GM21515 (cell line): ENCODE measurements at regions not wholly inside any gene's neighbourhood (a gene's known extent, or its start where the extent isn't known, plus 50 kb on each side); places are given as distances from the start of the nearest gene placed in this dataset.
"Not testable (repeated sequence)": the region's sequence is repeated elsewhere in the genome, so short reads cannot be mapped to it uniquely, and the experiment has no call there.

ENCODE experiments used
- ATAC-seq: cut with Tn5 transposase; IDR thresholded peaks from one replicate; pipeline ENCODE4 v1.9.1; 2021; ENCODE audit not compliant: unreplicated experiment

- ATAC-seq, result not testable (repeated sequence)
Observed at GRCh38 chr12:74676955-74677354, 139.3 kb downstream of the ATXN7L3B start.

- no peak for ATAC-seq
Observed at GRCh38 chr12:74685385-74685784, 147.8 kb downstream of the ATXN7L3B start.

- peak; percentile 52 for ATAC-seq
Observed at GRCh38 chr12:74689071-74689655, 151.5 kb downstream of the ATXN7L3B start.

- ATAC-seq, result no peak
Observed at GRCh38 chr12:74689929-74690328, 152.3 kb downstream of the ATXN7L3B start.

- no peak for ATAC-seq
Observed at GRCh38 chr12:74719447-74719846, 181.8 kb downstream of the ATXN7L3B start.

GRCh38 chr12:74722709-74723108 is 185.1 kb downstream of the ATXN7L3B start:
- no peak for ATAC-seq

- ATAC-seq, result no peak
Observed at GRCh38 chr12:74725154-74725553, 187.5 kb downstream of the ATXN7L3B start.

GRCh38 chr12:74728006-74728405 is 190.4 kb downstream of the ATXN7L3B start:
- ATAC-seq, result no peak

GRCh38 chr12:74732164-74732784 is 194.6 kb downstream of the ATXN7L3B start:
- ATAC-seq, result no peak

GRCh38 chr12:74732826-74733225 is 195.2 kb downstream of the ATXN7L3B start:
- ATAC-seq, result no peak

GRCh38 chr12:74741112-74741511 is 203.5 kb downstream of the ATXN7L3B start:
- ATAC-seq, result no peak

GRCh38 chr12:74747305-74747704 is 209.7 kb downstream of the ATXN7L3B start:
- no peak for ATAC-seq

- ATAC-seq, result no peak
Observed at GRCh38 chr12:74751441-74751840, 213.8 kb downstream of the ATXN7L3B start.

GRCh38 chr12:74752215-74752614 is 214.6 kb downstream of the ATXN7L3B start:
- ATAC-seq, result no peak

- no peak for ATAC-seq
Observed at GRCh38 chr12:74770552-74770951, 232.9 kb downstream of the ATXN7L3B start.

GRCh38 chr12:74775276-74775675 is 237.6 kb downstream of the ATXN7L3B start:
- ATAC-seq, result no peak

GRCh38 chr12:74776378-74776777 is 238.7 kb downstream of the ATXN7L3B start:
- no peak for ATAC-seq

GRCh38 chr12:74780182-74780849 is 242.7 kb downstream of the ATXN7L3B start:
- no peak for ATAC-seq

- not testable (repeated sequence) for ATAC-seq
Observed at GRCh38 chr12:74780850-74781241, 243.2 kb downstream of the ATXN7L3B start.

GRCh38 chr12:74781991-74782485 is 244.4 kb downstream of the ATXN7L3B start:
- no peak for ATAC-seq

GRCh38 chr12:74790931-74791330 is 253.3 kb downstream of the ATXN7L3B start:
- ATAC-seq, result no peak

- no peak for ATAC-seq
Observed at GRCh38 chr12:74791365-74791764, 253.7 kb downstream of the ATXN7L3B start.
